ENCODE measurements at regions not wholly inside any gene's neighbourhood (a gene's known extent, or its start where the extent isn't known, plus 50 kb on each side); places are given as distances from the start of the nearest gene placed in this dataset.

- H3K4me3 ChIP-seq (replicated peaks; ENCODE audit: insufficient read depth, low read length), result no peak overlapping the region
- DNase-seq (ENCODE audit: low read depth in 1 of 2, low spot score in 1 of 2), result no peak
- H3K27me3 ChIP-seq (ENCODE audit: insufficient read depth, poor library complexity, severe bottlenecking), result no peaks in the 10 kb centered on the region
- H3K27ac ChIP-seq (replicated peaks), result no peak overlapping the region
- TF ChIP-seq CTCF (IDR thresholded peaks at IDR 0.05; ENCODE audit: insufficient read depth, low read length) (no peak), REST (IDR thresholded peaks at IDR 0.05; ENCODE audit: insufficient replicate concordance, low read depth) (no peak), GABPA (IDR thresholded peaks at IDR 0.05; ENCODE audit: low read depth) (no peak), SPI1 (IDR thresholded peaks at IDR 0.05; ENCODE audit: borderline replicate concordance, low read depth) (no peak), POLR2AphosphoS5 (IDR thresholded peaks at IDR 0.05; ENCODE audit: low read depth) (no peak)
These were observed 154.4 kb downstream of the ABCA8 start for GRCh38 chr17:68800751-68801150.

GRCh38 chr17:68794636-68795434 lies 160.4 kb downstream of the ABCA8 start:
- H3K27ac ChIP-seq (replicated peaks), result peak overlapping the region; percentile 71
- DNase-seq (ENCODE audit: low read depth in 1 of 2, low spot score in 1 of 2), result no peak
- no peaks in the 10 kb centered on the region for H3K27me3 ChIP-seq (ENCODE audit: insufficient read depth, poor library complexity, severe bottlenecking)
- TF ChIP-seq REST (IDR thresholded peaks at IDR 0.05; ENCODE audit: insufficient replicate concordance, low read depth) (no peak), CTCF (IDR thresholded peaks at IDR 0.05; ENCODE audit: insufficient read depth, low read length) (no peak), POLR2AphosphoS5 (IDR thresholded peaks at IDR 0.05; ENCODE audit: low read depth) (no peak), GABPA (IDR thresholded peaks at IDR 0.05; ENCODE audit: low read depth) (no peak), SPI1 (IDR thresholded peaks at IDR 0.05; ENCODE audit: borderline replicate concordance, low read depth) (peak; percentile 91)
- H3K4me3 ChIP-seq (replicated peaks; ENCODE audit: insufficient read depth, low read length), result no peak overlapping the region

GRCh38 chr17:68792873-68793272 lies 162.3 kb downstream of the ABCA8 start:
- H3K27me3 ChIP-seq (ENCODE audit: insufficient read depth, poor library complexity, severe bottlenecking), result no peaks in the 10 kb centered on the region
- H3K27ac ChIP-seq (replicated peaks), result no peak overlapping the region
- H3K4me3 ChIP-seq (replicated peaks; ENCODE audit: insufficient read depth, low read length), result no peak overlapping the region
- DNase-seq (ENCODE audit: low read depth in 1 of 2, low spot score in 1 of 2), result no peak
- TF ChIP-seq CTCF (IDR thresholded peaks at IDR 0.05; ENCODE audit: insufficient read depth, low read length) (no peak), POLR2AphosphoS5 (IDR thresholded peaks at IDR 0.05; ENCODE audit: low read depth) (no peak)

Data from HL-60 (cell line).